Activated naive CD8-positive, alpha-beta T cell treated with anti-CD3 and anti-CD28 coated beads, Interleukin-2, amount 10 ng/mL, durations not matched to agents 7 days and 5 days (primary cell): ENCODE measurements at regions not wholly inside any gene's neighbourhood (a gene's known extent, or its start where the extent isn't known, plus 50 kb on each side); places are given as distances from the start of the nearest gene placed in this dataset.
"Not testable (repeated sequence)": the region's sequence is repeated elsewhere in the genome, so short reads cannot be mapped to it uniquely, and the experiment has no call there.

Experiments used
- ATAC-seq: fragments of 150-1000 bp; cut with Tn5 transposase; one replicate; pipeline ENCODE4 v1.10.0; 2021; ENCODE audit warnings: low read depth, moderate library complexity
- POLR2A ChIA-PET: fragments of 350-600 bp; sonication (Branson Sonifier 250); formaldehyde crosslinking; loops from one replicate; lab custom pipeline; 2021; ENCODE audit warnings: antibody characterized with exemption; lab: Charles Lee
- DNase-seq: peaks from one replicate; pipeline ENCODE4 v3.0.0; 2021
- H3K27ac Mint-ChIP-seq: one replicate; pipeline ENCODE4 v1.8.0; 2022; ENCODE audit warnings: mild to moderate bottlenecking, mixed read lengths
- H3K27me3 Mint-ChIP-seq: one replicate; pipeline ENCODE4 v1.8.0; 2022; ENCODE audit warnings: mild to moderate bottlenecking, moderate library complexity, mixed read lengths
- H3K36me3 Mint-ChIP-seq: one replicate; pipeline ENCODE4 v1.8.0; 2021; ENCODE audit warnings: mild to moderate bottlenecking, mixed read lengths
- H3K4me1 Mint-ChIP-seq: one replicate; pipeline ENCODE4 v1.8.0; 2021; ENCODE audit warnings: mixed read lengths
- H3K4me3 Mint-ChIP-seq: one replicate; pipeline ENCODE4 v1.8.0; 2022; ENCODE audit warnings: mild to moderate bottlenecking, moderate library complexity, mixed read lengths
- H3K9me3 Mint-ChIP-seq: one replicate; pipeline ENCODE4 v1.8.0; 2021; ENCODE audit warnings: mixed read lengths

DNA sequence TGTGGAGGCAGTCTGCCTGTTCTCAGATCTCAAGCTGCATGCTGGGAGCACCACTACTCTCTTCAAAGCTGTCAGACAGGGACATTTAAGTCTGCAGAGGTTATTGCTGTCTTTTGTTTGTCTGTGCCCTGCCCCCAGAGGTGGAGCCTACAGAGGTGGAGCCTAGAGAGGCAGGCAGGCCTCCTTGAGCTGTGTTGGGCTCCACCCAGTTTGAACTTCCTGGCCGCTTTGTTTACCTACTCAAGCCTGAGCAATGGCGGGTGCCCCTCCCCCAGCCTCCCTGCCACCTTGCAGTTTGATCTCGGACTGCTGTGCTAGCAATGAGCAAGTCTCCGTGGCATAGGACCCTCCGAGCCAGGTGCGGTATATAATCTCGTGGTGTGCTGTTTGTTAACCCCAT is 64.9 kb upstream of the PARP8 start:
- H3K4me1 Mint-ChIP-seq, H3K27me3 Mint-ChIP-seq, DNase-seq, ATAC-seq, H3K4me3 Mint-ChIP-seq, POLR2A ChIA-PET: not testable (repeated sequence)
- H3K27ac Mint-ChIP-seq = peak overlapping the region; percentile 8
- peaks cover 29% of the 10 kb centered on the region for H3K36me3 Mint-ChIP-seq
- H3K9me3 Mint-ChIP-seq = peaks cover 15% of the 10 kb centered on the region

DNA sequence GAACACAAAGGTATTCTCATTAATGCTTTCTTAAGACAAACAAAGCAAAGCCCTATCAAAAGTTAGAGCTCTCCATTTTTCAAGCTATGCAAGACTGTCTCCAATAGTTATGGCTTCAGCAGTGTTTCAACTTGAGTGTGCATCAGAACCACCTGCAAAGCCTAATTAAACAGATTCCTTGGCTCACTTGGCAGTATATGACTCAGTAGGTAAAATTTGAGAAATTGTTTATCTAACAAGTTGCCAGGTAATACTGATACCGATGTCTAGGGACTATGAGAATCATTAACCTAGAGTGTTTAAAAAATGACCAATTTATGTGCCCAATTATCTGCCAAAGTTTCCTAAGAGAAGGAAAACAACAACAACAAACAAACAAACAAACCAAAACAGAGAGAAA is 60.3 kb upstream of the PARP8 start:
- POLR2A ChIA-PET = no interaction called here
- no peak overlapping the region for H3K27ac Mint-ChIP-seq
- no peak overlapping the region for H3K4me3 Mint-ChIP-seq
- DNase-seq (no peak), ATAC-seq (no peak)
- H3K36me3 Mint-ChIP-seq = peaks cover 14% of the 10 kb centered on the region
- H3K9me3 Mint-ChIP-seq = peaks cover 14% of the 10 kb centered on the region
- H3K4me1 Mint-ChIP-seq = peaks cover 6% of the 10 kb centered on the region
- H3K27me3 Mint-ChIP-seq = peaks cover 2% of the 10 kb centered on the region

DNA sequence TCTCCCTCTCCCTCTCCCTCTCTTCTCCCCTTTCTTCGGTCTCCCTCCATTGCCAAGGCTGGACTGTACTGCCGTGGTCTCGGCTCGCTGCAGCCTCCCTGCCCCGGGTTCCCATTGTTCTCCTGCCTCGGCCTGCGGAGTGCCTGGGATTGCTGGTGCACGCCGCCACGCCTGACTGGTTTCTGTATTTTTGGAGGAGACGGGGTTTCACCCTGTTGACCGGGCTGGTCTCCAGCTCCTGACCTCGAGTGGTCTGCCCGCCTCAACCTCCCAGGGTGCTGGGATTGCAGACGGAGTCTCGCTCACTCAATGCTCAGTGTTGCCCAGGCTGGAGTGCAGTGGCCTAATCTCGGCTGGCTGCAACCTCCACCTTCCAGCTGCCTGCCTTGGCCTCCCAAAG is 59.0 kb upstream of the PARP8 start:
- H3K9me3 Mint-ChIP-seq = peaks cover 11% of the 10 kb centered on the region
- H3K4me1 Mint-ChIP-seq, H3K4me3 Mint-ChIP-seq, ATAC-seq, DNase-seq, POLR2A ChIA-PET, H3K27ac Mint-ChIP-seq, H3K27me3 Mint-ChIP-seq: not testable (repeated sequence)
- peaks cover 14% of the 10 kb centered on the region for H3K36me3 Mint-ChIP-seq

- DNase-seq, H3K27ac Mint-ChIP-seq, H3K4me3 Mint-ChIP-seq, H3K4me1 Mint-ChIP-seq, H3K27me3 Mint-ChIP-seq, ATAC-seq, POLR2A ChIA-PET: not testable (repeated sequence)
- H3K9me3 Mint-ChIP-seq = peaks cover 13% of the 10 kb centered on the region
- H3K36me3 Mint-ChIP-seq = peaks cover 17% of the 10 kb centered on the region
Measured at GRCh38 chr5:50607953-50608705, 58.3 kb upstream of the PARP8 start.

- DNase-seq, H3K27me3 Mint-ChIP-seq, H3K27ac Mint-ChIP-seq, ATAC-seq, H3K4me3 Mint-ChIP-seq, POLR2A ChIA-PET, H3K4me1 Mint-ChIP-seq: not testable (repeated sequence)
- Mint-ChIP-seq H3K36me3 (peaks cover 16% of the 10 kb centered on the region), H3K9me3 (peaks cover 12% of the 10 kb centered on the region)
Measured at GRCh38 chr5:50613057-50613456, 53.4 kb upstream of the PARP8 start.
